GM19025 (cell line): ENCODE measurements at regions not wholly inside any gene's neighbourhood (a gene's known extent, or its start where the extent isn't known, plus 50 kb on each side); places are given as distances from the start of the nearest gene placed in this dataset.

Experiments
- ATAC-seq: cut with Tn5 transposase; IDR thresholded peaks from one replicate; pipeline ENCODE4 v1.9.1; 2021; ENCODE audit warnings: mild to moderate bottlenecking, low read depth, moderate library complexity; ENCODE audit not compliant: unreplicated experiment

- no peak for ATAC-seq
Measured at GRCh38 chr3:117928836-117929235, 1105.8 kb downstream of the IGSF11 start.

GRCh38 chr3:117932441-117932840 is 1102.2 kb downstream of the IGSF11 start:
- ATAC-seq = no peak

GRCh38 chr3:117936159-117936558 is 1098.5 kb downstream of the IGSF11 start:
- ATAC-seq = no peak

- no peak for ATAC-seq
Measured at GRCh38 chr3:117938974-117939373, 1095.7 kb downstream of the IGSF11 start.

- no peak for ATAC-seq
Measured at GRCh38 chr3:117939425-117940027, 1095.1 kb downstream of the IGSF11 start.

- no peak for ATAC-seq
Measured at GRCh38 chr3:117941015-117941414, 1093.6 kb downstream of the IGSF11 start.

GRCh38 chr3:117941756-117942155 is 1092.9 kb downstream of the IGSF11 start:
- ATAC-seq = no peak

GRCh38 chr3:117954131-117954530 is 1080.5 kb downstream of the IGSF11 start:
- no peak for ATAC-seq

- ATAC-seq = no peak
Measured at GRCh38 chr3:117955196-117955595, 1079.5 kb downstream of the IGSF11 start.

GRCh38 chr3:117958027-117958426 is 1076.6 kb downstream of the IGSF11 start:
- ATAC-seq = no peak

GRCh38 chr3:117962750-117963149 is 1071.9 kb downstream of the IGSF11 start:
- no peak for ATAC-seq

- ATAC-seq = no peak
Measured at GRCh38 chr3:117963858-117964257, 1070.8 kb downstream of the IGSF11 start.

- ATAC-seq = no peak
Measured at GRCh38 chr3:117964814-117965213, 1069.8 kb downstream of the IGSF11 start.

- ATAC-seq = no peak
Measured at GRCh38 chr3:117977504-117978228, 1057.0 kb downstream of the IGSF11 start.

- no peak for ATAC-seq
Measured at GRCh38 chr3:117979466-117979865, 1055.2 kb downstream of the IGSF11 start.

GRCh38 chr3:117987256-117987655 is 1047.4 kb downstream of the IGSF11 start:
- ATAC-seq = no peak

- ATAC-seq = no peak
Measured at GRCh38 chr3:117989982-117990381, 1044.7 kb downstream of the IGSF11 start.

GRCh38 chr3:117990627-117991026 is 1044.0 kb downstream of the IGSF11 start:
- ATAC-seq = no peak

- ATAC-seq = no peak
Measured at GRCh38 chr3:117995842-117996437, 1038.7 kb downstream of the IGSF11 start.

GRCh38 chr3:117997201-117998049 is 1037.2 kb downstream of the IGSF11 start:
- ATAC-seq = peak; percentile 98

- ATAC-seq = no peak
Measured at GRCh38 chr3:117998071-117998470, 1036.6 kb downstream of the IGSF11 start.
